ENCODE measurements at regions not wholly inside any gene's neighbourhood (a gene's known extent, or its start where the extent isn't known, plus 50 kb on each side); places are given as distances from the start of the nearest gene placed in this dataset.

- TF ChIP-seq ZNF616 (CRISPR knock-in tag; IDR thresholded peaks at IDR 0.05; ENCODE audit: low read depth) (no peak), ZNF510 (CRISPR knock-in tag; IDR thresholded peaks at IDR 0.05; ENCODE audit: low read depth) (no peak), CCDC6 (CRISPR knock-in tag; IDR thresholded peaks at IDR 0.05) (no peak), ZNF33B (CRISPR knock-in tag; IDR thresholded peaks at IDR 0.05) (no peak), RFX3 (CRISPR knock-in tag; IDR thresholded peaks at IDR 0.05) (no peak), ZSCAN12 (CRISPR knock-in tag; IDR thresholded peaks at IDR 0.05) (no peak), ATF3 (CRISPR knock-in tag; IDR thresholded peaks at IDR 0.05) (no peak)
Observed at GRCh38 chr16:85350973-85351372, 238.7 kb upstream of the CIBAR2 start (continued).

- Histone ChIP-seq H3K27ac (ENCODE audit: extremely low read length, insufficient read depth, low read length) (no peak overlapping the region), H3K36me3 (replicated peaks in 1 of 2; ENCODE audit: control insufficient read depth in 1 of 2, insufficient read depth in 2 of 2, low read length in 2 of 2) (no peaks in the 10 kb centered on the region), H3K4me1 (ENCODE audit: insufficient read depth, low read length) (peaks cover 8% of the 10 kb centered on the region), H3K27me3 (ENCODE audit: control insufficient read depth in 1 of 2, insufficient read depth in 2 of 2, low read length in 2 of 2) (no peaks in the 10 kb centered on the region; a peak in 1 of 5 replicates), H3K4me3 (replicated peaks in 1 of 3; ENCODE audit: insufficient read depth in 1 of 3, low read depth in 2 of 3, low read length in 3 of 3) (no peak overlapping the region), H4K20me1 (ENCODE audit: insufficient read depth, low read length) (no peaks in the 10 kb centered on the region; the same call in 1 of the 2 replicates), H2AFZ (ENCODE audit: low read length) (no peak overlapping the region), H3K9ac (ENCODE audit: insufficient read depth, low read depth, low read length) (no peak overlapping the region), H3K9me3 (ENCODE audit: low read length) (no peaks in the 10 kb centered on the region), H3K79me2 (ENCODE audit: insufficient read depth, low read length) (no peaks in the 10 kb centered on the region), H3K4me2 (ENCODE audit: low read depth, low read length) (no peak overlapping the region)
- CTCF ChIA-PET (ENCODE audit: low intra/inter-chr PET ratio, low total read pairs) = no interaction called here
- in situ Hi-C loops (cut with HindIII; ENCODE audit: extremely low pct_ligation_motif_present, low pct_unique_long_range_greater_than_20kb) (no loop called here), intact Hi-C loops (cut with micrococcal nuclease; ENCODE audit: unreplicated experiment) (no loop called here)
- ATAC-seq = no peak
- WGBS (ENCODE audit: low lambda C conversion rate) = 78% methylated on average over 10 of the region's 10 CpGs
- POLR2A ChIA-PET = no interaction called here
- DNase-seq (ENCODE audit: low spot score) = no peak
- TF ChIP-seq TCF7 (IDR thresholded peaks at IDR 0.05; ENCODE audit: low read depth) = no peak
- no peak for TF ChIP-seq HMGXB3 (CRISPR knock-in tag; IDR thresholded peaks at IDR 0.05; ENCODE audit: borderline replicate concordance)
- no peak for TF ChIP-seq FOXA3 (CRISPR knock-in tag; IDR thresholded peaks at IDR 0.05)
- TF ChIP-seq FOXA1 (IDR thresholded peaks at IDR 0.05) = no peak
- TF ChIP-seq FOXA1 (CRISPR knock-in tag; IDR thresholded peaks at IDR 0.05) = no peak
- TF ChIP-seq ZGPAT (CRISPR knock-in tag; IDR thresholded peaks at IDR 0.05) = no peak
- TF ChIP-seq SP4 (CRISPR knock-in tag; IDR thresholded peaks at IDR 0.05) = no peak
- no peak for TF ChIP-seq ZNF629 (CRISPR knock-in tag; conservative IDR thresholded peaks at IDR 0.05)
- no peak for TF ChIP-seq POLR2AphosphoS2 (IDR thresholded peaks at IDR 0.05; ENCODE audit: low read depth, low read length)
- no peak for TF ChIP-seq ZNF230 (CRISPR knock-in tag; IDR thresholded peaks at IDR 0.05)
- TF ChIP-seq ZBTB8A (CRISPR knock-in tag; IDR thresholded peaks at IDR 0.05; ENCODE audit: borderline replicate concordance, low read depth) = no peak
- no peak for FAIRE-seq
- no TSS peak for BruUV-seq (replicated peaks)
Observed at GRCh38 chr16:85353013-85353412, 240.7 kb upstream of the CIBAR2 start.
